ENCODE measurements at regions not wholly inside any gene's neighbourhood (a gene's known extent, or its start where the extent isn't known, plus 50 kb on each side); places are given as distances from the start of the nearest gene placed in this dataset.

DNA sequence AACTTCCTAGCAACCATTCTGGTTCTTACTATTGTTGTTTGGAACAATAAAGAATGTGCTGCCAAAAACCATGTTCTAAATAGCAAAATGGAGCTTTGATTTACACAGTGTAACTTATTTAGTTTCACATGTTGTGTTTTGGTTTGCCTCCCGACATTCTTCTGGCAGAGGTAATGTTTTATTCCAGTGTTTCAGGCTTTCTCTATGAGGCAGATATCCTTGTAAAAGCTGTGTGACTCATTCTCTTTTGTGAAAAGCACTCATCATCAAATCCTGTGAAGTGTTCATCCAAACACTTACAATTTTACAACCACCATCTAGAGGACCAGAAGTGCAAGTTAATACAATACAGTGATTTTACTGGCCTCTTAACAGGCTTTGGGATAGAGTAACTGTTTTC, 219.0 kb upstream of the GIMD1 start:
- TF ChIP-seq, protein P1, sequence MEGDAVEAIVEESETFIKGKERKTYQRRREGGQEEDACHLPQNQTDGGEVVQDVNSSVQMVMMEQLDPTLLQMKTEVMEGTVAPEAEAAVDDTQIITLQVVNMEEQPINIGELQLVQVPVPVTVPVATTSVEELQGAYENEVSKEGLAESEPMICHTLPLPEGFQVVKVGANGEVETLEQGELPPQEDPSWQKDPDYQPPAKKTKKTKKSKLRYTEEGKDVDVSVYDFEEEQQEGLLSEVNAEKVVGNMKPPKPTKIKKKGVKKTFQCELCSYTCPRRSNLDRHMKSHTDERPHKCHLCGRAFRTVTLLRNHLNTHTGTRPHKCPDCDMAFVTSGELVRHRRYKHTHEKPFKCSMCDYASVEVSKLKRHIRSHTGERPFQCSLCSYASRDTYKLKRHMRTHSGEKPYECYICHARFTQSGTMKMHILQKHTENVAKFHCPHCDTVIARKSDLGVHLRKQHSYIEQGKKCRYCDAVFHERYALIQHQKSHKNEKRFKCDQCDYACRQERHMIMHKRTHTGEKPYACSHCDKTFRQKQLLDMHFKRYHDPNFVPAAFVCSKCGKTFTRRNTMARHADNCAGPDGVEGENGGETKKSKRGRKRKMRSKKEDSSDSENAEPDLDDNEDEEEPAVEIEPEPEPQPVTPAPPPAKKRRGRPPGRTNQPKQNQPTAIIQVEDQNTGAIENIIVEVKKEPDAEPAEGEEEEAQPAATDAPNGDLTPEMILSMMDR (conservative IDR thresholded peaks at IDR 0.05 in 1 of 2, IDR thresholded peaks at IDR 0.05 in 1 of 2; ENCODE audit: extremely low read depth in 1 of 2, insufficient read depth in 1 of 2, low read depth in 1 of 2, low read length in 2 of 2): no peak
- no peak for TF ChIP-seq EZH2 (IDR thresholded peaks at IDR 0.05; ENCODE audit: borderline replicate concordance, low read length)

Data from mammary epithelial cell (primary cell).